Gastrocnemius medialis (tissue), 4 donors: ENCODE measurements at regions not wholly inside any gene's neighbourhood (a gene's known extent, or its start where the extent isn't known, plus 50 kb on each side); places are given as distances from the start of the nearest gene placed in this dataset.

Experiments
- ATAC-seq, 2 donors: fragments of 150-250 bp; one replicate each; pipeline ENCODE4 v1.9.1; 2016
- DNase-seq, 2 donors: peaks; one replicate each; pipeline ENCODE4 v3.0.0-alpha.2; 2019
- H3K27ac ChIP-seq, 4 donors: fragments of 200-600 bp; sonication (generic); 1 replicate in 1 of 4; 2 replicates in 3 of 4; pipeline ENCODE4 v1.5.1; 2016 to 2018; ENCODE audit warnings: mild to moderate bottlenecking in 2 of 4, moderate library complexity in 1 of 4
- H3K27me3 ChIP-seq, 3 donors: fragments of 200-600 bp; sonication (generic) in 2 of 3; 1 replicate in 1 of 3; 2 replicates in 2 of 3; pipeline versions ENCODE4 v1.5.1 to v1.6.0; 2016 to 2019; ENCODE audit warnings: mild to moderate bottlenecking in 1 of 3, moderate library complexity in 1 of 3
- H3K36me3 ChIP-seq, 2 donors: fragments of 200-600 bp; sonication (generic) in 1 of 2; one replicate each; pipeline ENCODE4 v1.5.1; 2017 to 2018
- H3K4me1 ChIP-seq, 2 donors: fragments of 200-600 bp; sonication (generic) in 1 of 2; one replicate each; pipeline ENCODE4 v1.5.1; 2016 to 2017; ENCODE audit warnings: mild to moderate bottlenecking in 2 of 2
- H3K4me3 ChIP-seq, 4 donors: fragments of 200-600 bp; sonication (generic) in 3 of 4; 1 replicate in 1 of 4; 2 replicates in 3 of 4; pipeline ENCODE4 v1.5.1; 2016 to 2019; ENCODE audit warnings: mild to moderate bottlenecking in 2 of 4
- H3K9me3 ChIP-seq, 3 donors: fragments of 200-600 bp; sonication (generic) in 2 of 3; 1 replicate in 1 of 3; 2 replicates in 2 of 3; pipeline ENCODE4 v1.5.1; 2016 to 2019
- CTCF ChIP-seq, 5 experiments: fragments of 450-650 bp in 3 of 5; fragments of 200-600 bp in 2 of 5; sonication (generic) in 2 of 5; IDR thresholded peaks in 4 of 5; conservative IDR thresholded peaks in 1 of 5; 1 replicate in 4 of 5; 2 replicates in 1 of 5; pipeline ENCODE4 v1.5.1; 2016 to 2019; ENCODE audit warnings: antibody characterized with exemption in 5 of 5, mild to moderate bottlenecking in 3 of 5, moderate library complexity in 3 of 5
- POLR2A ChIP-seq, 2 donors: fragments of 450-650 bp; IDR thresholded peaks; one replicate each; pipeline ENCODE4 v1.6.1; 2017; ENCODE audit warnings: antibody characterized with exemption in 2 of 2, mild to moderate bottlenecking in 2 of 2, moderate library complexity in 2 of 2
- in situ Hi-C, 4 donors: fragments of 200-750 bp; cut with MboI; loops; one replicate each; pipeline versions ENCODE4 v1.15.0 to v1.8.0; 2017; ENCODE audit warnings: low sequenced_read_pairs in 4 of 4
- intact Hi-C: fragments of 100-400 bp; cut with DNase I; formaldehyde crosslinking; loops from one replicate; pipeline ENCODE4 v1.15.1; 2023; ENCODE audit warnings: low total_unique reads

- Histone ChIP-seq H3K4me1 (no peaks in the 10 kb centered on the region), H3K27ac (no peak overlapping the region), H3K4me3 (no peak overlapping the region), H3K36me3 (no peaks in the 10 kb centered on the region), H3K27me3 (no peaks in the 10 kb centered on the region), H3K9me3 (no peaks in the 10 kb centered on the region)
- intact Hi-C loops (no loop called here), in situ Hi-C loops (no loop called here)
- ATAC-seq (no peak), DNase-seq (no peak)
- TF ChIP-seq POLR2A (IDR thresholded peaks at IDR 0.05) (no peak), CTCF (IDR thresholded peaks at IDR 0.05 in 4 of 5, conservative IDR thresholded peaks at IDR 0.05 in 1 of 5) (no peak)
Observed at GRCh38 chr9:115286411-115286810, 168.5 kb upstream of the TNC start.

GRCh38 chr9:115289757-115290208 is 171.8 kb upstream of the TNC start:
- H3K27ac ChIP-seq: no peak overlapping the region
- in situ Hi-C loops: no loop called here
- H3K36me3 ChIP-seq: no peaks in the 10 kb centered on the region
- ATAC-seq (peak in 1 of 2 donors; percentile 42), DNase-seq (no peak)
- TF ChIP-seq CTCF (IDR thresholded peaks at IDR 0.05 in 4 of 5, conservative IDR thresholded peaks at IDR 0.05 in 1 of 5) (no peak), POLR2A (IDR thresholded peaks at IDR 0.05) (no peak)
- H3K27me3 ChIP-seq: no peaks in the 10 kb centered on the region
- intact Hi-C loops: no loop called here
- H3K9me3 ChIP-seq: no peaks in the 10 kb centered on the region
- no peaks in the 10 kb centered on the region for H3K4me1 ChIP-seq
- no peak overlapping the region for H3K4me3 ChIP-seq

- Histone ChIP-seq H3K27ac (no peak overlapping the region), H3K4me1 (no peaks in the 10 kb centered on the region), H3K4me3 (no peak overlapping the region), H3K36me3 (no peaks in the 10 kb centered on the region), H3K27me3 (no peaks in the 10 kb centered on the region), H3K9me3 (no peaks in the 10 kb centered on the region)
- in situ Hi-C loops (no loop called here), intact Hi-C loops (no loop called here)
- ATAC-seq (no peak), DNase-seq (no peak)
- TF ChIP-seq POLR2A (IDR thresholded peaks at IDR 0.05): no peak
- no peak for TF ChIP-seq CTCF (IDR thresholded peaks at IDR 0.05 in 4 of 5, conservative IDR thresholded peaks at IDR 0.05 in 1 of 5)
Observed at GRCh38 chr9:115291841-115292240, 173.9 kb upstream of the TNC start.

- ATAC-seq: no peak
- in situ Hi-C loops: no loop called here
- H3K4me1 ChIP-seq: no peaks in the 10 kb centered on the region
- no peak overlapping the region for H3K4me3 ChIP-seq
- H3K36me3 ChIP-seq: no peaks in the 10 kb centered on the region
- DNase-seq: no peak
- H3K9me3 ChIP-seq: no peaks in the 10 kb centered on the region
- intact Hi-C loops: no loop called here
- TF ChIP-seq POLR2A (IDR thresholded peaks at IDR 0.05) (no peak), CTCF (IDR thresholded peaks at IDR 0.05 in 4 of 5, conservative IDR thresholded peaks at IDR 0.05 in 1 of 5) (no peak)
- H3K27me3 ChIP-seq: no peaks in the 10 kb centered on the region
- no peak overlapping the region for H3K27ac ChIP-seq
Observed at GRCh38 chr9:115292584-115293279, 174.8 kb upstream of the TNC start.

GRCh38 chr9:115295734-115296133 is 177.8 kb upstream of the TNC start:
- in situ Hi-C loops (no loop called here), intact Hi-C loops (no loop called here)
- ATAC-seq (no peak), DNase-seq (no peak)
- Histone ChIP-seq H3K4me1 (no peaks in the 10 kb centered on the region), H3K9me3 (no peaks in the 10 kb centered on the region), H3K27me3 (no peaks in the 10 kb centered on the region), H3K27ac (no peak overlapping the region), H3K4me3 (no peak overlapping the region), H3K36me3 (no peaks in the 10 kb centered on the region)
- TF ChIP-seq POLR2A (IDR thresholded peaks at IDR 0.05): no peak
- no peak for TF ChIP-seq CTCF (IDR thresholded peaks at IDR 0.05 in 4 of 5, conservative IDR thresholded peaks at IDR 0.05 in 1 of 5)
